Esophagus squamous epithelium (tissue), 5 donors: ENCODE measurements at regions not wholly inside any gene's neighbourhood (a gene's known extent, or its start where the extent isn't known, plus 50 kb on each side); places are given as distances from the start of the nearest gene placed in this dataset.
"Not testable (repeated sequence)": the region's sequence is repeated elsewhere in the genome, so short reads cannot be mapped to it uniquely, and the experiment has no call there.

ENCODE experiments used
- DNase-seq: peaks from one replicate; lab custom pipeline; 2025; lab: John Stamatoyannopoulos, UW
- H3K27ac ChIP-seq, 4 donors: fragments of 200-600 bp; sonication (generic); one replicate each; pipeline ENCODE4 v1.5.1; 2016 to 2019; ENCODE audit warnings: mild to moderate bottlenecking in 1 of 4
- H3K27me3 ChIP-seq, 4 donors: fragments of 200-600 bp; sonication (generic); 1 replicate in 3 of 4; 2 replicates in 1 of 4; pipeline versions ENCODE4 v1.5.1 to v1.6.0; 2017 to 2021; ENCODE audit warnings: antibody characterized with exemption in 1 of 4
- H3K36me3 ChIP-seq, 3 donors: fragments of 200-600 bp; sonication (generic); one replicate each; pipeline ENCODE4 v1.5.1; 2016 to 2019
- H3K4me1 ChIP-seq, 3 donors: fragments of 200-600 bp; sonication (generic); one replicate each; pipeline ENCODE4 v1.5.1; 2017 to 2019
- H3K4me3 ChIP-seq, 4 donors: fragments of 200-600 bp; sonication (generic); 1 replicate in 3 of 4; 2 replicates in 1 of 4; pipeline ENCODE4 v1.5.1; 2016 to 2019; ENCODE audit warnings: mild to moderate bottlenecking in 2 of 4, moderate library complexity in 1 of 4
- H3K9me3 ChIP-seq, 3 donors: fragments of 200-600 bp; sonication (generic); one replicate each; pipeline ENCODE4 v1.5.1; 2016 to 2019
- POLR2A ChIP-seq, 4 donors: fragments of 450-650 bp; IDR thresholded peaks; one replicate each; pipeline ENCODE4 v1.6.1; 2017; ENCODE audit warnings: antibody characterized with exemption in 4 of 4, mild to moderate bottlenecking in 4 of 4, moderate library complexity in 3 of 4
- WGBS, 2 donors: methylation state at CpG; one replicate each; pipeline ENCODE4 v1.1.5; 2018; 5-methylcytosine and 5-hydroxymethylcytosine counted together
- intact Hi-C: fragments of 100-400 bp; cut with DNase I; formaldehyde crosslinking; loops from one replicate; pipeline ENCODE4 v1.15.0; 2022
- TF ChIP-seq, protein P1 (sequence below), 6 experiments: fragments of 450-650 bp in 4 of 6; fragments of 200-600 bp in 2 of 6; sonication (generic) in 2 of 6; IDR thresholded peaks; one replicate each; pipeline ENCODE4 v1.5.1; 2016 to 2019; ENCODE audit warnings: antibody characterized with exemption in 6 of 6, mild to moderate bottlenecking in 4 of 6, moderate library complexity in 4 of 6
- donor health status: DM: yes; HTN: yes; CAD: no.

DNA sequence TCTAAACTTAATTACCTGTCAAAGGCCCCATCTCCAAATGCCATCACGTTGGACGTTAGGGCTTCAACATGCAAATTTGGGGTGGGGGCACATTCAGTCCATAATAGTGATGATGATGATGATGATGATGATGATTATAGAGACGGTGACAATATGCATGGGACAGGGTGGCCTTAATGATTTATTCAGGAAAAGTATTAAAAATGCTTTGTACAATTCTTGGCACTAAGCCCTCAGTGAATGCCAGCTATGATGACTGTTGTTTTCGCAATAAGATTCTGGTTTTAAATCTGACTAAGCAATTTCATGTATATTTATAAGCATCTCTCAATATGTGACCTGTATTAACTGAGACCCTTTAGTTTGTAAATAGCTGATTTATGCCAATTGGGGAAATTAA, 106.3 kb downstream of the C16orf95 start:
- Histone ChIP-seq H3K4me1 (peaks cover 4 to 17% (median 17%) of the 10 kb centered on the region in 3 donors), H3K9me3 (no peaks in the 10 kb centered on the region), H3K4me3 (no peak overlapping the region), H3K27me3 (peaks cover 0 to 23% (median 0%) of the 10 kb centered on the region in 4 donors), H3K27ac (no peak overlapping the region), H3K36me3 (no peaks in the 10 kb centered on the region)
- no peak for DNase-seq
- intact Hi-C loops, result no loop called here
- no peak for TF ChIP-seq POLR2A (IDR thresholded peaks at IDR 0.05)
- TF ChIP-seq, protein P1, sequence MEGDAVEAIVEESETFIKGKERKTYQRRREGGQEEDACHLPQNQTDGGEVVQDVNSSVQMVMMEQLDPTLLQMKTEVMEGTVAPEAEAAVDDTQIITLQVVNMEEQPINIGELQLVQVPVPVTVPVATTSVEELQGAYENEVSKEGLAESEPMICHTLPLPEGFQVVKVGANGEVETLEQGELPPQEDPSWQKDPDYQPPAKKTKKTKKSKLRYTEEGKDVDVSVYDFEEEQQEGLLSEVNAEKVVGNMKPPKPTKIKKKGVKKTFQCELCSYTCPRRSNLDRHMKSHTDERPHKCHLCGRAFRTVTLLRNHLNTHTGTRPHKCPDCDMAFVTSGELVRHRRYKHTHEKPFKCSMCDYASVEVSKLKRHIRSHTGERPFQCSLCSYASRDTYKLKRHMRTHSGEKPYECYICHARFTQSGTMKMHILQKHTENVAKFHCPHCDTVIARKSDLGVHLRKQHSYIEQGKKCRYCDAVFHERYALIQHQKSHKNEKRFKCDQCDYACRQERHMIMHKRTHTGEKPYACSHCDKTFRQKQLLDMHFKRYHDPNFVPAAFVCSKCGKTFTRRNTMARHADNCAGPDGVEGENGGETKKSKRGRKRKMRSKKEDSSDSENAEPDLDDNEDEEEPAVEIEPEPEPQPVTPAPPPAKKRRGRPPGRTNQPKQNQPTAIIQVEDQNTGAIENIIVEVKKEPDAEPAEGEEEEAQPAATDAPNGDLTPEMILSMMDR (IDR thresholded peaks at IDR 0.05), result no peak
- 36 to 42% methylated on average over 4 of the region's 4 CpGs for WGBS, 2 donors

DNA sequence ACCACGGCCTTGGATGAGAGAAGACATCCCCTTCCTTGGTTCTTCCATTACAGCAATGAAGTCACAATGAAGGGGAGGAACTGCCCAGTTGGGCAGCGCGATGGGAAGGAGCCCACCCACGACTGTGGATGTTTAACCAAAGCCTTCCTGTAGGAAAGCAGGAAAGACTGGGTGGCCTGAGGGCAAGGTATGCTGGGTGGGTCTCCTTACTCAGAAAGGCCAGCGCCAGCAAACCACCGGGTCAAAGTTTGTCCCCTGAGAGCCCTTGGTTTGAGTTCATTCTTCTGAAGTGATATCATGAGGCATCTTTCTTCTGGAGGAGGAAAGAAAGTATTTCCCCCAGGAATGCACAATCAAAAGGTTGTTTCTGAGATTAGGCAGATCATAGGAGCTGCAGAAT, 105.2 kb downstream of the C16orf95 start:
- intact Hi-C loops, result no loop called here
- no peak for DNase-seq
- Histone ChIP-seq H3K27me3 (peaks cover 0 to 30% (median 0%) of the 10 kb centered on the region in 4 donors), H3K4me1 (peaks cover 4 to 12% (median 11%) of the 10 kb centered on the region in 3 donors), H3K27ac (no peak overlapping the region), H3K36me3 (no peaks in the 10 kb centered on the region), H3K9me3 (no peaks in the 10 kb centered on the region), H3K4me3 (no peak overlapping the region)
- 74% methylated on average over 5 of the region's 6 CpGs; no CpG with 5 or more reads in 1 of the 2 donors for WGBS, 2 donors
- no peak for TF ChIP-seq POLR2A (IDR thresholded peaks at IDR 0.05)
- TF ChIP-seq, protein P1 (IDR thresholded peaks at IDR 0.05), result no peak

DNA sequence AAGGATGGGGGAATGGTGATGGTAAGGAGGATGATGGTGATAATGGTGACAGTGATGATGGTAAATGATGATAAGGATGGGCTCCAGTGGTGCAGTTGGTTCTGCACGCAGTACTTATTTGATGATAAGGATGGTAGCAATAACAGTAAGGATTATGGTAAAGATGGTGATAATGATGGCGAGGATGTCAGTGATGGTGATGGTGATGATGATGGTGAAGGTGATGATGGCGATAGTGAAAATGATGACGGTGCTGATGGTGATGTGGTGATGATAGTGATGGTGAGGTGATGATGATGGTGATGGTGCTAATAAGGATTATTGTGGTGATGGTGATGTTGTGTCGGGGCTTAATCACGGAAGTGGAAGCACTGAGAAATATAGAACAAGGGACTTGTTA, 103.7 kb downstream of the C16orf95 start:
- Histone ChIP-seq H3K4me1 (no peaks in the 10 kb centered on the region), H3K27me3 (peaks cover 0 to 22% (median 0%) of the 10 kb centered on the region in 4 donors), H3K4me3 (no peak overlapping the region), H3K36me3 (no peaks in the 10 kb centered on the region), H3K9me3 (no peaks in the 10 kb centered on the region), H3K27ac (no peak overlapping the region)
- TF ChIP-seq POLR2A (IDR thresholded peaks at IDR 0.05), result no peak
- TF ChIP-seq, protein P1 (IDR thresholded peaks at IDR 0.05), result no peak
- intact Hi-C loops, result no loop called here
- DNase-seq, result no peak
- 92 to 93% methylated on average over 6 of the region's 6 CpGs for WGBS, 2 donors

DNA sequence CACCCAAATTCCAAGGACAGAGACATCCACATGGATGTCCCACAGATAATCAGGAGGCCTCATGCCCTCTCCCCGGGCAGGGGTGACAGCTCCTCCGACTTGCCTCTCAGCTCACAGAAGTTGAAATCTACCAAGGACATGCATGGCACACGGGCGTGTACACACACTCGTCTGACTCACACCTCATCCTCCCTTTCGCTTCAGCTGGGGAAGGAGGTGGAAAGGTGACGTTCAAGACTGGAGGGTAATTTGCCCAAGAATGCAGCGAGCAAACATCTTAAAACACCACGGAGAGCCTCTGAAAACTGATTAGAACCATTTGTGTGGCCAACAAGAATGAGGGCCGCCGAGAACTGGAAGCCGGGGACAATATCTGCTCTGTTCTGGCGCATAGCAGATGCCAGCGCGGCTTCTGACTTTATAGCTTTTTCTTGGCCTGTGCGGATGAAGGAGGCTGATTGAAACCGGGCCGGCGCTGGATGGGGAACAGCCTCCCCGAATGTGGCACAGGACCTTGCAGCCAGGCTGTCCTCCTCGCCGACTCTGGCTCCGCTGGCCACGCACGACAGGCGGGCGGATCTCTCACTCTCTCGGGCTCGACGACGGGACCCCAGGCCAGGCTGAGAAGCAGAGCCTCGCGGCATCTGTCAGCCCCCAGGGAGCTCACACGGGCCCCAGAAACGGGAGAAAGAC, 100.9 kb downstream of the C16orf95 start:
- 71 to 79% methylated on average over 23 to 25 of the region's 35 CpGs for WGBS, 2 donors
- TF ChIP-seq POLR2A (IDR thresholded peaks at IDR 0.05), result no peak
- TF ChIP-seq, protein P1 (IDR thresholded peaks at IDR 0.05), result no peak
- H3K4me3 ChIP-seq, result peak overlapping the region in 2 of 4 donors; percentile 20 to 39
- DNase-seq, result no peak
- H3K4me1 ChIP-seq, result no peaks in the 10 kb centered on the region
- H3K9me3 ChIP-seq, result no peaks in the 10 kb centered on the region
- H3K36me3 ChIP-seq, result no peaks in the 10 kb centered on the region
- peaks cover 0 to 22% (median 0%) of the 10 kb centered on the region in 4 donors for H3K27me3 ChIP-seq
- H3K27ac ChIP-seq, result no peak overlapping the region
- intact Hi-C loops, result no loop called here

DNA sequence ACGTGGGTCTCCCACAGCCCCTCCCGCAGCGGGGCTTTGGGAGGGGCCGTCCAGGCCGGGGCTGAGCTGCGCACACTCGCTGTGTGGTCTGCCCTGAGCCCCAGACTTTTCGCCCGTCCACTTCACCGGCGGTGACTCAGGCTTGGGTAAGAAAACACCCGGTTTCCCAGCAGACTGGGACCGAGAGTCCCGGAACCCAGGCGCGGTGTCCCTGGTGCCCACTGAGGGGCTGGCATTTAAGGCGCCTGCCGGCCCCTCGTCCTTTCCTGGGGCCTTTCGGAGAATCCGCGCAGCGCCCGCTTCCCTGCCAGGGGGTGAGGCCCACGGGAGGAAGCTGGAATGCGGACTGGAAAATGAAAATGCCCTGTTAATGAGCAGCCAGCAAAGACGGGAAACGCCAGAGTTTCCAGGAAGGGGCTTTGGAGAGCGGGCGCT, 100.3 kb downstream of the C16orf95 start:
- no peak for TF ChIP-seq POLR2A (IDR thresholded peaks at IDR 0.05)
- TF ChIP-seq, protein P1 (IDR thresholded peaks at IDR 0.05), result no peak
- DNase-seq, result no peak
- intact Hi-C loops, result no loop called here

DNA sequence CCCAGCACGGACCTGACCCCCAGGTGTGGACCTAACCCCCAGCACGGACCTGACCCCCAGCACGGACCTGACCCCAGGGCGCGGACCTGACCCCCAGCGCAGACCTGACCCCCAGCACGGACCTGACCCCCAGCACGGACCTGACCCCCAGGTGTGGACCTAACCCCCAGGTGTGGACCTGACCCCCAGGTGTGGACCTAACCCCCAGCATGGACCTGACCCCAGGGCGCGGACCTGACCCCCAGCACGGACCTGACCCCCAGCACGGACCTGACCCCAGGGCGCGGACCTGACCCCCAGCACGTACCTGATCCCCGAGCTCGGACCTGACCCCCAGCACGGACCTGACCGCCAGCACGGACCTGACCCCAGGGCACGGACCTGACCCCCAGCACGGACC, 99.4 kb downstream of the C16orf95 start:
- H3K36me3 ChIP-seq, H3K4me3 ChIP-seq, H3K9me3 ChIP-seq, H3K4me1 ChIP-seq, DNase-seq, intact Hi-C loops, H3K27ac ChIP-seq: not testable (repeated sequence)
- no CpG with 5 or more reads among the region's 22 CpGs for WGBS, 2 donors
- peaks cover 0 to 16% (median 0%) of the 10 kb centered on the region in 4 donors for H3K27me3 ChIP-seq

More for the DNA sequence above, 100.3 kb downstream of the C16orf95 start:
- Histone ChIP-seq H3K4me1 (no peaks in the 10 kb centered on the region), H3K36me3 (no peaks in the 10 kb centered on the region), H3K27ac (peak overlapping the region in 1 of 4 donors; percentile 29), H3K9me3 (no peaks in the 10 kb centered on the region), H3K27me3 (peaks cover 0 to 21% (median 0%) of the 10 kb centered on the region in 4 donors), H3K4me3 (peak overlapping the region in 2 of 4 donors; percentile 20 to 39)
- 76 to 80% methylated on average over 1 to 18 of the region's 30 CpGs for WGBS, 2 donors
